Loucy (cell line): ENCODE measurements at regions not wholly inside any gene's neighbourhood (a gene's known extent, or its start where the extent isn't known, plus 50 kb on each side); places are given as distances from the start of the nearest gene placed in this dataset.

Experiments
- H2AFZ ChIP-seq: fragments of 200-600 bp; sonication (generic); 2 replicates; pipeline ENCODE4 v1.6.0; 2016; ENCODE audit warnings: antibody characterized with exemption, mild to moderate bottlenecking, low read length, moderate library complexity
- H3F3A ChIP-seq: fragments of 200-600 bp; 2 replicates; pipeline ENCODE4 v1.6.0; 2016; ENCODE audit warnings: antibody characterized with exemption, low read depth, mild to moderate bottlenecking
- H3K27me3 ChIP-seq: fragments of 200-600 bp; sonication (generic); 2 replicates; pipeline ENCODE4 v1.6.1; 2014; ENCODE audit warnings: low read length, mild to moderate bottlenecking; ENCODE audit not compliant: insufficient read depth, poor library complexity, severe bottlenecking
- H3K36me3 ChIP-seq: fragments of 200-600 bp; sonication (generic); 2 replicates; pipeline ENCODE4 v1.6.1; 2016; ENCODE audit warnings: low read length; ENCODE audit not compliant: insufficient read depth
- H3K4me1 ChIP-seq: fragments of 200-600 bp; sonication (generic); 2 replicates; pipeline ENCODE4 v1.5.1; 2014; ENCODE audit warnings: low read length, mild to moderate bottlenecking; ENCODE audit not compliant: insufficient read depth, poor library complexity, severe bottlenecking
- H3K4me2 ChIP-seq: fragments of 200-600 bp; sonication (generic); 2 replicates; pipeline ENCODE4 v1.6.0; 2014; ENCODE audit warnings: antibody characterized with exemption, low read length, low read depth, mild to moderate bottlenecking; ENCODE audit not compliant: poor library complexity, severe bottlenecking
- H3K4me3 ChIP-seq: fragments of 200-600 bp; sonication (generic); 2 replicates; pipeline ENCODE4 v1.5.1; 2014; ENCODE audit warnings: low read length, mild to moderate bottlenecking, mixed read lengths; ENCODE audit not compliant: poor library complexity, severe bottlenecking
- H3K79me2 ChIP-seq: fragments of 200-600 bp; sonication (generic); 2 replicates; pipeline ENCODE4 v1.6.1; 2014; ENCODE audit warnings: low read length; ENCODE audit not compliant: insufficient read depth
- H3K9ac ChIP-seq: fragments of 200-600 bp; sonication (generic); 2 replicates; pipeline ENCODE4 v1.6.0; 2014; ENCODE audit warnings: mild to moderate bottlenecking, low read depth, low read length, moderate library complexity; ENCODE audit not compliant: poor library complexity, severe bottlenecking
- H3K9me2 ChIP-seq: fragments of 200-600 bp; sonication (generic); replicated peaks from 2 replicates; pipeline ENCODE4 v1.6.1; 2016; ENCODE audit warnings: low read depth, low read length, mixed read lengths
- H3K9me3 ChIP-seq: fragments of 200-600 bp; sonication (generic); 2 replicates; pipeline ENCODE4 v1.6.1; 2014; ENCODE audit warnings: mild to moderate bottlenecking, antibody characterized with exemption, low read length, low read depth; ENCODE audit not compliant: insufficient read depth
- H4K20me1 ChIP-seq: fragments of 200-600 bp; sonication (generic); 2 replicates; pipeline ENCODE4 v1.6.0; 2014; ENCODE audit warnings: antibody characterized with exemption, low read length, mild to moderate bottlenecking; ENCODE audit not compliant: insufficient read depth, poor library complexity, severe bottlenecking
- CTCF ChIP-seq: fragments of 200-600 bp; sonication (generic); conservative IDR thresholded peaks from 2 replicates; pipeline ENCODE4 v1.5.1; 2014; ENCODE audit warnings: mild to moderate bottlenecking, antibody characterized with exemption, low read length
- EZH2phosphoT487 ChIP-seq: fragments of 200-600 bp; IDR thresholded peaks from 2 replicates; pipeline ENCODE4 v1.6.1; 2018; ENCODE audit warnings: antibody characterized with exemption, mild to moderate bottlenecking, moderate library complexity, borderline replicate concordance

GRCh38 chr4:178712486-178712885 is 1270.2 kb upstream of the AGA start:
- Histone ChIP-seq H3K4me3 (no peak overlapping the region), H3K27me3 (no peaks in the 10 kb centered on the region), H4K20me1 (no peaks in the 10 kb centered on the region), H3K9me2 (no peaks in the 10 kb centered on the region), H3K4me1 (no peaks in the 10 kb centered on the region), H3K9me3 (0 out of 2 replicates have a peak, but pooled peaks cover 6% of the 10 kb centered on the region), H3K4me2 (no peak overlapping the region), H3F3A (no peaks in the 10 kb centered on the region), H2AFZ (no peak overlapping the region), H3K36me3 (no peaks in the 10 kb centered on the region), H3K9ac (no peak overlapping the region), H3K79me2 (no peaks in the 10 kb centered on the region)
- TF ChIP-seq CTCF (no peak), EZH2phosphoT487 (no peak)

GRCh38 chr4:178738026-178738425 is 1295.8 kb upstream of the AGA start:
- H4K20me1 ChIP-seq: no peaks in the 10 kb centered on the region
- H3K27me3 ChIP-seq: no peaks in the 10 kb centered on the region
- no peaks in the 10 kb centered on the region for H3K4me1 ChIP-seq
- no peak overlapping the region for H3K4me2 ChIP-seq
- no peak overlapping the region for H2AFZ ChIP-seq
- H3K79me2 ChIP-seq: no peaks in the 10 kb centered on the region
- no peak overlapping the region for H3K9ac ChIP-seq
- no peaks in the 10 kb centered on the region for H3K9me3 ChIP-seq
- no peaks in the 10 kb centered on the region for H3K36me3 ChIP-seq
- no peaks in the 10 kb centered on the region for H3K9me2 ChIP-seq
- TF ChIP-seq EZH2phosphoT487 (no peak), CTCF (no peak)
- H3F3A ChIP-seq: no peaks in the 10 kb centered on the region
- no peak overlapping the region for H3K4me3 ChIP-seq

- Histone ChIP-seq H2AFZ (no peak overlapping the region), H3K4me1 (no peaks in the 10 kb centered on the region), H3K4me3 (no peak overlapping the region), H3K9me2 (no peaks in the 10 kb centered on the region), H3K36me3 (no peaks in the 10 kb centered on the region), H4K20me1 (no peaks in the 10 kb centered on the region), H3K9ac (no peak overlapping the region), H3K79me2 (no peaks in the 10 kb centered on the region), H3F3A (no peaks in the 10 kb centered on the region), H3K27me3 (no peaks in the 10 kb centered on the region), H3K4me2 (no peak overlapping the region), H3K9me3 (no peaks in the 10 kb centered on the region)
- TF ChIP-seq EZH2phosphoT487 (no peak), CTCF (no peak)
Observed at GRCh38 chr4:178745203-178745602, 1303.0 kb upstream of the AGA start.
